DMS 273 (cell line): ENCODE measurements at regions not wholly inside any gene's neighbourhood (a gene's known extent, or its start where the extent isn't known, plus 50 kb on each side); places are given as distances from the start of the nearest gene placed in this dataset.
"Not testable (repeated sequence)": the region's sequence is repeated elsewhere in the genome, so short reads cannot be mapped to it uniquely, and the experiment has no call there.

Experiments used
- DNase-seq: peaks from one replicate; lab custom pipeline; 2025; ENCODE audit not compliant: unreplicated experiment; lab: John Stamatoyannopoulos, UW

GRCh38 chr9:109653470-109653869, 126.5 kb upstream of the PALM2AKAP2 start:
- DNase-seq: no peak

GRCh38 chr9:109663978-109664377, 116.0 kb upstream of the PALM2AKAP2 start:
- not testable (repeated sequence) for DNase-seq

GRCh38 chr9:109665736-109666135, 114.3 kb upstream of the PALM2AKAP2 start:
- not testable (repeated sequence) for DNase-seq

- DNase-seq: no peak
These were observed 98.7 kb upstream of the PALM2AKAP2 start for GRCh38 chr9:109681301-109681700.

- DNase-seq: no peak
These were observed 97.8 kb upstream of the PALM2AKAP2 start for GRCh38 chr9:109682227-109682626.

- DNase-seq: no peak
These were observed 96.5 kb upstream of the PALM2AKAP2 start for GRCh38 chr9:109683521-109683920.

- DNase-seq: no peak
These were observed 90.3 kb upstream of the PALM2AKAP2 start for GRCh38 chr9:109689701-109690100.

- DNase-seq: no peak
These were observed 81.0 kb upstream of the PALM2AKAP2 start for GRCh38 chr9:109699019-109699418.

- DNase-seq: no peak
These were observed 75.5 kb upstream of the PALM2AKAP2 start for GRCh38 chr9:109704546-109704945.

GRCh38 chr9:109705515-109705914, 74.5 kb upstream of the PALM2AKAP2 start:
- peak; percentile 52 for DNase-seq

GRCh38 chr9:109707355-109707754, 72.6 kb upstream of the PALM2AKAP2 start:
- no peak for DNase-seq

- no peak for DNase-seq
These were observed 71.5 kb upstream of the PALM2AKAP2 start for GRCh38 chr9:109708451-109708945.

GRCh38 chr9:109709866-109710265, 70.1 kb upstream of the PALM2AKAP2 start:
- no peak for DNase-seq

- no peak for DNase-seq
These were observed 69.2 kb upstream of the PALM2AKAP2 start for GRCh38 chr9:109710830-109711229.

GRCh38 chr9:109715344-109715743, 64.7 kb upstream of the PALM2AKAP2 start:
- DNase-seq: no peak

GRCh38 chr9:109716631-109717030, 63.4 kb upstream of the PALM2AKAP2 start:
- DNase-seq: no peak

GRCh38 chr9:109717342-109717741, 62.7 kb upstream of the PALM2AKAP2 start:
- no peak for DNase-seq

- no peak for DNase-seq
These were observed 61.1 kb upstream of the PALM2AKAP2 start for GRCh38 chr9:109718861-109719260.

- DNase-seq: no peak
These were observed 59.0 kb upstream of the PALM2AKAP2 start for GRCh38 chr9:109721001-109721400.

- no peak for DNase-seq
These were observed 58.0 kb upstream of the PALM2AKAP2 start for GRCh38 chr9:109722007-109722406.

- DNase-seq: no peak
These were observed 56.2 kb upstream of the PALM2AKAP2 start for GRCh38 chr9:109723781-109724180.

GRCh38 chr9:109725460-109725859, 54.5 kb upstream of the PALM2AKAP2 start:
- no peak for DNase-seq

- no peak for DNase-seq
These were observed 53.9 kb upstream of the PALM2AKAP2 start for GRCh38 chr9:109726119-109726518.
